GM21515 (cell line): ENCODE measurements at regions not wholly inside any gene's neighbourhood (a gene's known extent, or its start where the extent isn't known, plus 50 kb on each side); places are given as distances from the start of the nearest gene placed in this dataset.
"Not testable (repeated sequence)": the region's sequence is repeated elsewhere in the genome, so short reads cannot be mapped to it uniquely, and the experiment has no call there.

Experiments
- ATAC-seq: cut with Tn5 transposase; IDR thresholded peaks from one replicate; pipeline ENCODE4 v1.9.1; 2021; ENCODE audit not compliant: unreplicated experiment

- not testable (repeated sequence) for ATAC-seq
Measured at GRCh38 chr21:16464211-16464889, 734.6 kb downstream of the USP25 start.

GRCh38 chr21:16468184-16468583, 738.4 kb downstream of the USP25 start:
- ATAC-seq: no peak

- no peak for ATAC-seq
Measured at GRCh38 chr21:16473988-16474387, 744.2 kb downstream of the USP25 start.

GRCh38 chr21:16476056-16476825, 746.5 kb downstream of the USP25 start:
- ATAC-seq: no peak

- ATAC-seq: no peak
Measured at GRCh38 chr21:16488042-16488441, 758.3 kb downstream of the USP25 start.

GRCh38 chr21:16492356-16492755, 762.6 kb downstream of the USP25 start:
- ATAC-seq: no peak

- ATAC-seq: no peak
Measured at GRCh38 chr21:16492892-16493291, 763.1 kb downstream of the USP25 start.

- no peak for ATAC-seq
Measured at GRCh38 chr21:16496609-16497008, 766.8 kb downstream of the USP25 start.

GRCh38 chr21:16500271-16500670, 770.5 kb downstream of the USP25 start:
- ATAC-seq: no peak

- ATAC-seq: no peak
Measured at GRCh38 chr21:16502273-16502672, 772.5 kb downstream of the USP25 start.

GRCh38 chr21:16502897-16503296, 773.1 kb downstream of the USP25 start:
- ATAC-seq: no peak

- ATAC-seq: no peak
Measured at GRCh38 chr21:16504281-16504680, 774.5 kb downstream of the USP25 start.

- no peak for ATAC-seq
Measured at GRCh38 chr21:16504766-16505165, 775.0 kb downstream of the USP25 start.

- no peak for ATAC-seq
Measured at GRCh38 chr21:16509476-16509875, 779.7 kb downstream of the USP25 start.

- ATAC-seq: no peak
Measured at GRCh38 chr21:16514316-16514715, 784.5 kb downstream of the USP25 start.

GRCh38 chr21:16517383-16517782, 787.6 kb downstream of the USP25 start:
- ATAC-seq: no peak

GRCh38 chr21:16519036-16519435, 789.3 kb downstream of the USP25 start:
- ATAC-seq: no peak

- ATAC-seq: no peak
Measured at GRCh38 chr21:16519644-16520043, 789.9 kb downstream of the USP25 start.

- ATAC-seq: no peak
Measured at GRCh38 chr21:16522548-16522947, 792.8 kb downstream of the USP25 start.

- no peak for ATAC-seq
Measured at GRCh38 chr21:16530656-16531055, 800.9 kb downstream of the USP25 start.

GRCh38 chr21:16532840-16533239, 803.1 kb downstream of the USP25 start:
- ATAC-seq: no peak

- ATAC-seq: no peak
Measured at GRCh38 chr21:16533692-16534407, 804.1 kb downstream of the USP25 start.
